Keratinocyte (primary cell): ENCODE measurements at regions not wholly inside any gene's neighbourhood (a gene's known extent, or its start where the extent isn't known, plus 50 kb on each side); places are given as distances from the start of the nearest gene placed in this dataset.

Experiments used
- DNase-seq: peaks from one replicate; pipeline ENCODE4 v3.0.0-alpha.2; 2011; ENCODE audit warnings: low read depth, missing footprints, low spot score
- FAIRE-seq: peaks from 2 replicates; lab custom pipeline; 2011; peaks lifted over from hg19 to GRCh38; lab: Jason Lieb, UNC
- H2AFZ ChIP-seq: 2 replicates; pipeline ENCODE4 v1.6.0; 2012; ENCODE audit warnings: low read length, control low read depth, inconsistent platforms; ENCODE audit not compliant: control insufficient read depth
- H3K27ac ChIP-seq: 2 replicates; pipeline ENCODE4 v1.5.1; 2011; ENCODE audit warnings: low read length; ENCODE audit not compliant: control insufficient read depth, insufficient read depth
- H3K27me3 ChIP-seq: 3 replicates; pipeline ENCODE4 v1.6.0; 2011; ENCODE audit warnings: low read length; ENCODE audit not compliant: control insufficient read depth, insufficient read depth; ENCODE audit errors: extremely low read depth
- H3K36me3 ChIP-seq, 2 experiments: 2 replicates in 1 of 2; 3 replicates in 1 of 2; pipeline ENCODE4 v1.5.1; 2011; ENCODE audit warnings: low read length in 2 of 2, mild to moderate bottlenecking in 1 of 2; ENCODE audit not compliant: control insufficient read depth in 2 of 2, insufficient read depth in 2 of 2; ENCODE audit errors: extremely low read depth in 1 of 2
- H3K4me1 ChIP-seq: 3 replicates; pipeline ENCODE4 v1.5.1; 2011; ENCODE audit warnings: low read length; ENCODE audit not compliant: control insufficient read depth, insufficient read depth; ENCODE audit errors: extremely low read depth
- H3K4me2 ChIP-seq: 3 replicates; pipeline ENCODE4 v1.6.0; 2011; ENCODE audit warnings: low read depth, low read length; ENCODE audit not compliant: control insufficient read depth, insufficient read depth; ENCODE audit errors: extremely low read depth
- H3K4me3 ChIP-seq, 3 experiments: fragments of 200-600 bp in 1 of 3; sonication (generic) in 1 of 3; 2 replicates in 2 of 3; 3 replicates in 1 of 3; pipeline ENCODE4 v1.5.1; 2011 to 2016; ENCODE audit warnings: low read length in 3 of 3, mild to moderate bottlenecking in 3 of 3, control low read depth in 2 of 3, inconsistent platforms in 1 of 3, low read depth in 1 of 3, mixed read lengths in 1 of 3, mixed run types in 1 of 3, moderate library complexity in 1 of 3; ENCODE audit not compliant: control insufficient read depth in 2 of 3, insufficient read depth in 2 of 3; ENCODE audit errors: extremely low read depth in 1 of 3
- H3K79me2 ChIP-seq: 2 replicates; pipeline ENCODE4 v1.6.0; 2012; ENCODE audit warnings: low read length; ENCODE audit not compliant: control insufficient read depth, insufficient read depth
- H3K9ac ChIP-seq: 3 replicates; pipeline ENCODE4 v1.6.0; 2011; ENCODE audit warnings: low read length; ENCODE audit not compliant: control insufficient read depth, insufficient read depth; ENCODE audit errors: extremely low read depth
- H3K9me1 ChIP-seq: 3 replicates; pipeline ENCODE4 v1.6.0; 2011; ENCODE audit warnings: low read length; ENCODE audit not compliant: control insufficient read depth, insufficient read depth; ENCODE audit errors: extremely low read depth
- H3K9me3 ChIP-seq: 2 replicates; pipeline ENCODE4 v1.5.1; 2012; ENCODE audit warnings: low read depth, low read length; ENCODE audit not compliant: control insufficient read depth
- H4K20me1 ChIP-seq: 3 replicates; pipeline ENCODE4 v1.6.0; 2011; ENCODE audit warnings: low read length; ENCODE audit not compliant: control insufficient read depth, insufficient read depth; ENCODE audit errors: extremely low read depth
- CTCF ChIP-seq, 3 experiments: IDR thresholded peaks in 1 of 3; conservative IDR thresholded peaks in 1 of 3; optimal IDR thresholded peaks in 1 of 3; 2 replicates in 2 of 3; 3 replicates in 1 of 3; pipeline versions ENCODE3 to v1.5.1; 2011; ENCODE audit warnings: low read length in 3 of 3, mild to moderate bottlenecking in 3 of 3, moderate library complexity in 2 of 3, control low read depth in 1 of 3, inconsistent platforms in 1 of 3; ENCODE audit not compliant: insufficient read depth in 2 of 3; ENCODE audit errors: extremely low read depth in 1 of 3
- EZH2 ChIP-seq: IDR thresholded peaks from one replicate; pipeline ENCODE4 v1.6.1; 2012; ENCODE audit warnings: inconsistent platforms, mild to moderate bottlenecking, low read length, moderate library complexity
- dilution Hi-C: fragments of 300-500 bp; cut with MboI; formaldehyde crosslinking; loops from one replicate; pipeline ENCODE4 v1.7.0; 2020; ENCODE audit warnings: low sequenced_read_pairs; ENCODE audit not compliant: extremely low pct_ligation_motif_present

- H4K20me1 ChIP-seq, result no peaks in the 10 kb centered on the region
- H3K4me1 ChIP-seq, result peaks cover 8% of the 10 kb centered on the region
- no peak for FAIRE-seq
- DNase-seq, result no peak
- H3K79me2 ChIP-seq, result no peaks in the 10 kb centered on the region
- H2AFZ ChIP-seq, result no peak overlapping the region
- H3K27me3 ChIP-seq, result peaks cover 5% of the 10 kb centered on the region
- H3K9ac ChIP-seq, result no peak overlapping the region
- no peaks in the 10 kb centered on the region for H3K36me3 ChIP-seq
- H3K9me1 ChIP-seq, result no peaks in the 10 kb centered on the region
- dilution Hi-C loops, result no loop called here
- no peak overlapping the region for H3K4me2 ChIP-seq
- peaks cover 3% of the 10 kb centered on the region for H3K9me3 ChIP-seq
- H3K27ac ChIP-seq, result no peak overlapping the region
- TF ChIP-seq EZH2, result no peak
- TF ChIP-seq CTCF (optimal IDR thresholded peaks at IDR 0.05 in 1 of 3, IDR thresholded peaks at IDR 0.05 in 1 of 3, conservative IDR thresholded peaks at IDR 0.05 in 1 of 3; ENCODE audit: extremely low read depth in 1 of 3, insufficient read depth in 2 of 3, low read length in 3 of 3), result no peak
- H3K4me3 ChIP-seq, result no peak overlapping the region
Measured at GRCh38 chr17:77837917-77838316, 120.6 kb upstream of the TNRC6C start.

- TF ChIP-seq EZH2, result no peak
- TF ChIP-seq CTCF (optimal IDR thresholded peaks at IDR 0.05 in 1 of 3, IDR thresholded peaks at IDR 0.05 in 1 of 3, conservative IDR thresholded peaks at IDR 0.05 in 1 of 3; ENCODE audit: extremely low read depth in 1 of 3, insufficient read depth in 2 of 3, low read length in 3 of 3), result no peak
- H3K27ac ChIP-seq, result no peak overlapping the region
- H3K9ac ChIP-seq, result no peak overlapping the region
- dilution Hi-C loops, result no loop called here
- H2AFZ ChIP-seq, result no peak overlapping the region
- H3K4me2 ChIP-seq, result no peak overlapping the region
- no peaks in the 10 kb centered on the region for H3K79me2 ChIP-seq
- H3K9me3 ChIP-seq, result peaks cover 3% of the 10 kb centered on the region
- no peak overlapping the region for H3K4me3 ChIP-seq
- H3K4me1 ChIP-seq, result peaks cover 9% of the 10 kb centered on the region
- FAIRE-seq (no peak), DNase-seq (no peak)
- no peaks in the 10 kb centered on the region for H3K9me1 ChIP-seq
- peaks cover 5% of the 10 kb centered on the region for H3K27me3 ChIP-seq
- no peaks in the 10 kb centered on the region for H3K36me3 ChIP-seq
- no peaks in the 10 kb centered on the region for H4K20me1 ChIP-seq
Measured at GRCh38 chr17:77838748-77839697, 119.5 kb upstream of the TNRC6C start.
